Panc1 (cell line): ENCODE measurements at regions not wholly inside any gene's neighbourhood (a gene's known extent, or its start where the extent isn't known, plus 50 kb on each side); places are given as distances from the start of the nearest gene placed in this dataset.
"Not testable (repeated sequence)": the region's sequence is repeated elsewhere in the genome, so short reads cannot be mapped to it uniquely, and the experiment has no call there.

Experiments
- ATAC-seq: fragments of 200-7000 bp; cut with Tn5 transposase; 2 replicates; pipeline ENCODE4 v1.9.1; 2020; ENCODE audit warnings: mild to moderate bottlenecking, moderate library complexity
- BruUV-seq: library from RNA; stranded (reverse); fragments of 400-500 nt; replicated peaks from 2 replicates; lab custom pipeline; 2021; lab: Mats Ljungman, UMichigan
- CTCF ChIA-PET: fragments of 300-600 bp; sonication (Branson Sonifier 250); formaldehyde crosslinking; loops from one replicate; lab custom pipeline; 2022; ENCODE audit warnings: antibody characterized with exemption; lab: Charles Lee
- POLR2A ChIA-PET: fragments of 300-600 bp; sonication (Branson Sonifier 250); formaldehyde crosslinking; loops from one replicate; lab custom pipeline; 2022; ENCODE audit warnings: antibody characterized with exemption; lab: Charles Lee
- DNase-seq: peaks from one replicate; pipeline ENCODE4 v3.0.0-alpha.2; 2010; ENCODE audit warnings: low read depth, low spot score
- H3K27ac ChIP-seq: 2 replicates; pipeline ENCODE4 v1.5.1; 2011; ENCODE audit warnings: mild to moderate bottlenecking, low read length, inconsistent platforms
- H3K27me3 ChIP-seq: fragments of 200-500 bp; sonication (Bioruptor generic); 2 replicates; pipeline ENCODE4 v1.6.0; 2014; ENCODE audit warnings: low read length, inconsistent platforms; ENCODE audit not compliant: control insufficient read depth, insufficient read depth
- H3K36me3 ChIP-seq: fragments of 200-500 bp; sonication (Bioruptor generic); 2 replicates; pipeline ENCODE4 v1.5.1; 2014; ENCODE audit warnings: inconsistent platforms, mild to moderate bottlenecking, low read length, moderate library complexity; ENCODE audit not compliant: control insufficient read depth, insufficient read depth
- H3K4me1 ChIP-seq: 2 replicates; pipeline ENCODE4 v1.5.1; 2011; ENCODE audit warnings: inconsistent platforms, mild to moderate bottlenecking, low read length, moderate library complexity; ENCODE audit not compliant: control insufficient read depth, insufficient read depth
- H3K4me3 ChIP-seq, 2 experiments: 2 replicates each; pipeline ENCODE4 v1.5.1; 2011 to 2012; ENCODE audit warnings: low read depth in 2 of 2, low read length in 2 of 2, mild to moderate bottlenecking in 2 of 2, inconsistent platforms in 1 of 2, moderate library complexity in 1 of 2
- H3K9me3 ChIP-seq: fragments of 200-500 bp; sonication (Bioruptor generic); 2 replicates; pipeline ENCODE4 v1.5.1; 2014; ENCODE audit warnings: low read depth, mild to moderate bottlenecking, inconsistent platforms, low read length, moderate library complexity; ENCODE audit not compliant: control insufficient read depth, insufficient read depth
- POLR2AphosphoS5 ChIP-seq: IDR thresholded peaks from 2 replicates; pipeline ENCODE4 v1.6.1; 2012; ENCODE audit warnings: mild to moderate bottlenecking, low read depth, low read length, moderate library complexity
- SIN3A ChIP-seq: IDR thresholded peaks from 2 replicates; pipeline ENCODE4 v1.6.1; 2012; ENCODE audit warnings: low read depth, mild to moderate bottlenecking, low read length, moderate library complexity, borderline replicate concordance; ENCODE audit not compliant: insufficient read depth
- TCF7L2 ChIP-seq: IDR thresholded peaks from 2 replicates; pipeline ENCODE4 v1.6.1; 2011; ENCODE audit warnings: mild to moderate bottlenecking, low read depth, low read length, inconsistent platforms
- in situ Hi-C: cut with HindIII; loops from 2 replicates; pipeline ENCODE4 v1.10.0; 2016; ENCODE audit warnings: low sequenced_read_pairs, low pct_unique_long_range_greater_than_20kb
- intact Hi-C: fragments of 100-400 bp; cut with micrococcal nuclease; formaldehyde crosslinking; loops from one replicate; pipeline ENCODE4 v1.10.0; 2022; ENCODE audit not compliant: unreplicated experiment
- TF ChIP-seq, protein P1 (sequence below), 2 experiments: IDR thresholded peaks; 2 replicates each; pipeline ENCODE4 v1.6.1; 2011 to 2012; ENCODE audit warnings: low read depth in 2 of 2, control low read depth in 1 of 2, low read length in 1 of 2, mild to moderate bottlenecking in 1 of 2, moderate library complexity in 1 of 2; ENCODE audit not compliant: insufficient read depth in 1 of 2
- TF ChIP-seq, protein P2 (sequence below): fragments of 450-650 bp; IDR thresholded peaks from 2 replicates; pipeline ENCODE4 v1.5.1; 2017; ENCODE audit warnings: mild to moderate bottlenecking

DNA sequence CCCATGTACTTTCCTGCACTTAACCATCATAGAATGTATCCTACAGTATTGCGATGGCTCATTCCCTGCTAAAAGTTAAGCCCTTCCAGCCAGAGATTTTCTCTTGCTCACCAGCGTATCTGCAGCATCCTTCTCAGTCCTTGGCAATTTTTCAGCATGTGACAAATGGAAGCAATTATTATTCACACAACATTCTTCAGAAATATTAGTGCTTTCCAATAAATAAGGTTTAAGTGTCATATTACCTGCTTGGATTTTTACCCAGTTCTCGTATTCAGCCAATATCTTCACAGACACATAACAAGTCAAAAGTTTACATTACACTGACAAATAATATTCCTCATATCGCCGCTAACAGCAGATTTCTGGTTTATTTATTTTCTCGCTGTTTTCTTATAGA is 82.3 kb downstream of the POU4F1 start:
- no peak overlapping the region for H3K4me3 ChIP-seq
- DNase-seq (no peak), ATAC-seq (no peak)
- TF ChIP-seq TCF7L2: no peak
- no peak for TF ChIP-seq POLR2AphosphoS5
- TF ChIP-seq, protein P1, sequence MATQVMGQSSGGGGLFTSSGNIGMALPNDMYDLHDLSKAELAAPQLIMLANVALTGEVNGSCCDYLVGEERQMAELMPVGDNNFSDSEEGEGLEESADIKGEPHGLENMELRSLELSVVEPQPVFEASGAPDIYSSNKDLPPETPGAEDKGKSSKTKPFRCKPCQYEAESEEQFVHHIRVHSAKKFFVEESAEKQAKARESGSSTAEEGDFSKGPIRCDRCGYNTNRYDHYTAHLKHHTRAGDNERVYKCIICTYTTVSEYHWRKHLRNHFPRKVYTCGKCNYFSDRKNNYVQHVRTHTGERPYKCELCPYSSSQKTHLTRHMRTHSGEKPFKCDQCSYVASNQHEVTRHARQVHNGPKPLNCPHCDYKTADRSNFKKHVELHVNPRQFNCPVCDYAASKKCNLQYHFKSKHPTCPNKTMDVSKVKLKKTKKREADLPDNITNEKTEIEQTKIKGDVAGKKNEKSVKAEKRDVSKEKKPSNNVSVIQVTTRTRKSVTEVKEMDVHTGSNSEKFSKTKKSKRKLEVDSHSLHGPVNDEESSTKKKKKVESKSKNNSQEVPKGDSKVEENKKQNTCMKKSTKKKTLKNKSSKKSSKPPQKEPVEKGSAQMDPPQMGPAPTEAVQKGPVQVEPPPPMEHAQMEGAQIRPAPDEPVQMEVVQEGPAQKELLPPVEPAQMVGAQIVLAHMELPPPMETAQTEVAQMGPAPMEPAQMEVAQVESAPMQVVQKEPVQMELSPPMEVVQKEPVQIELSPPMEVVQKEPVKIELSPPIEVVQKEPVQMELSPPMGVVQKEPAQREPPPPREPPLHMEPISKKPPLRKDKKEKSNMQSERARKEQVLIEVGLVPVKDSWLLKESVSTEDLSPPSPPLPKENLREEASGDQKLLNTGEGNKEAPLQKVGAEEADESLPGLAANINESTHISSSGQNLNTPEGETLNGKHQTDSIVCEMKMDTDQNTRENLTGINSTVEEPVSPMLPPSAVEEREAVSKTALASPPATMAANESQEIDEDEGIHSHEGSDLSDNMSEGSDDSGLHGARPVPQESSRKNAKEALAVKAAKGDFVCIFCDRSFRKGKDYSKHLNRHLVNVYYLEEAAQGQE (IDR thresholded peaks at IDR 0.05; ENCODE audit: insufficient read depth in 1 of 2, low read depth in 2 of 2, low read length in 1 of 2): no peak
- TF ChIP-seq SIN3A: no peak
- TF ChIP-seq, protein P2, sequence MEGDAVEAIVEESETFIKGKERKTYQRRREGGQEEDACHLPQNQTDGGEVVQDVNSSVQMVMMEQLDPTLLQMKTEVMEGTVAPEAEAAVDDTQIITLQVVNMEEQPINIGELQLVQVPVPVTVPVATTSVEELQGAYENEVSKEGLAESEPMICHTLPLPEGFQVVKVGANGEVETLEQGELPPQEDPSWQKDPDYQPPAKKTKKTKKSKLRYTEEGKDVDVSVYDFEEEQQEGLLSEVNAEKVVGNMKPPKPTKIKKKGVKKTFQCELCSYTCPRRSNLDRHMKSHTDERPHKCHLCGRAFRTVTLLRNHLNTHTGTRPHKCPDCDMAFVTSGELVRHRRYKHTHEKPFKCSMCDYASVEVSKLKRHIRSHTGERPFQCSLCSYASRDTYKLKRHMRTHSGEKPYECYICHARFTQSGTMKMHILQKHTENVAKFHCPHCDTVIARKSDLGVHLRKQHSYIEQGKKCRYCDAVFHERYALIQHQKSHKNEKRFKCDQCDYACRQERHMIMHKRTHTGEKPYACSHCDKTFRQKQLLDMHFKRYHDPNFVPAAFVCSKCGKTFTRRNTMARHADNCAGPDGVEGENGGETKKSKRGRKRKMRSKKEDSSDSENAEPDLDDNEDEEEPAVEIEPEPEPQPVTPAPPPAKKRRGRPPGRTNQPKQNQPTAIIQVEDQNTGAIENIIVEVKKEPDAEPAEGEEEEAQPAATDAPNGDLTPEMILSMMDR: no peak
- H3K4me1 ChIP-seq: no peaks in the 10 kb centered on the region
- no TSS peak for BruUV-seq
- H3K36me3 ChIP-seq: no peaks in the 10 kb centered on the region
- no peaks in the 10 kb centered on the region for H3K27me3 ChIP-seq
- in situ Hi-C loops: no loop called here
- no peak overlapping the region for H3K27ac ChIP-seq
- CTCF ChIA-PET: no interaction called here
- intact Hi-C loops: no loop called here
- H3K9me3 ChIP-seq: no peaks in the 10 kb centered on the region
- POLR2A ChIA-PET: no interaction called here

DNA sequence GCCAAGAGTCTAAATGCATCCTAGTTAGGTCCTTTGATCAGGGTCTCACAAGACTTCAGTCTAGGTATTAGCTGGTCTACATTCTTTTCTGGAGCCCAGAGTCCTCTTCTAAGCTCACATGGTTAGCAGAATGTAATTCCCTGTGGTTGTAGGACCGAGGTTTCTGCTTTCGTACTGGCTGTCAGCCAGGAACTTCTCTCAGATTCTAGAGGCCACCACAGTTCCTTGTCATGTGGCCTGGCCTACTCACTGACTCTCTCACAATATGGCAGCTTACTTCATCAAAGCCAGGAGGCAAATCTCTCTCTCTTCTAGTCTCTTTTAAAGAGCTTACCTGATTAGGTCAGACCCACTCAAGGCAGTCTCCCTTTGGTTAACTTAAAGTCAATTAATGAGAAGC is 82.9 kb downstream of the POU4F1 start:
- intact Hi-C loops: no loop called here
- Histone ChIP-seq H3K4me1 (no peaks in the 10 kb centered on the region), H3K27me3 (no peaks in the 10 kb centered on the region), H3K36me3 (no peaks in the 10 kb centered on the region), H3K9me3 (no peaks in the 10 kb centered on the region), H3K4me3 (no peak overlapping the region), H3K27ac (no peak overlapping the region)
- in situ Hi-C loops: no loop called here
- ATAC-seq (no peak), DNase-seq (no peak)
- no peak for TF ChIP-seq TCF7L2
- TF ChIP-seq POLR2AphosphoS5: no peak
- TF ChIP-seq, protein P1 (IDR thresholded peaks at IDR 0.05; ENCODE audit: insufficient read depth in 1 of 2, low read depth in 2 of 2, low read length in 1 of 2): no peak
- no peak for TF ChIP-seq SIN3A
- TF ChIP-seq, protein P2: no peak
- ChIA-PET CTCF (no interaction called here), POLR2A (no interaction called here)
- no TSS peak for BruUV-seq

DNA sequence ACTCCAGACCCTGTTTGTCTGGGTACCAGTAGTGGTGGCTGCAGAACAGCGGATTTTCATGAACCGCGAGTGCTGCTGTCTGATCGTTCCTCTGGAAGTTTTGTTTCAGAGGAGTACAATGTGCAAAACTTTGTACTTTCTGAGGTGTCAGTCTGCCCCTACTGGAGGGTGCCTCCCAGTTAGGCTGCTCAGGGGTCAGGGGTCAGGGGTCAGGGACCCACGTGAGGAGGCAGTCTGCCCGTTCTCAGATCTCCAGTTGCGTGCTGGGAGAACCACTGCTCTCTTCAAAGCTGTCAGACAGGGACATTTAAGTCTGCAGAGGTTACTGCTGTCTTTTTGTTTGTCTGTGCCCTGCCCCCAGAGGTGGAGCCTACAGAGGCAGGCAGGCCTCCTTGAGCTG is 84.9 kb downstream of the POU4F1 start:
- POLR2A ChIA-PET, ATAC-seq, BruUV-seq, H3K36me3 ChIP-seq, H3K27me3 ChIP-seq, DNase-seq, H3K4me1 ChIP-seq, H3K9me3 ChIP-seq, H3K4me3 ChIP-seq, in situ Hi-C loops, CTCF ChIA-PET, intact Hi-C loops, H3K27ac ChIP-seq: not testable (repeated sequence)
